Sigmoid colon (tissue), 6 donors: ENCODE measurements at regions not wholly inside any gene's neighbourhood (a gene's known extent, or its start where the extent isn't known, plus 50 kb on each side); places are given as distances from the start of the nearest gene placed in this dataset.
A peak's percentile ranks its signal among the peaks of the same experiment; 100 is the strongest.

Experiments
- DNase-seq: peaks from one replicate; pipeline ENCODE4 v3.0.0-alpha.2; 2019
- H3K27ac ChIP-seq, 4 donors: fragments of 200-600 bp; sonication (generic); one replicate each; pipeline ENCODE4 v1.5.1; 2016 to 2019; ENCODE audit warnings: mild to moderate bottlenecking in 1 of 4
- H3K27me3 ChIP-seq, 3 donors: fragments of 200-600 bp; sonication (generic); one replicate each; pipeline ENCODE4 v1.5.1; 2019; ENCODE audit warnings: mild to moderate bottlenecking in 1 of 3
- H3K36me3 ChIP-seq, 4 donors: fragments of 200-600 bp; sonication (generic); one replicate each; pipeline ENCODE4 v1.5.1; 2016 to 2019
- H3K4me1 ChIP-seq, 4 donors: fragments of 200-600 bp; sonication (generic); one replicate each; pipeline ENCODE4 v1.5.1; 2017 to 2019
- H3K4me3 ChIP-seq, 4 donors: fragments of 200-600 bp; sonication (generic); one replicate each; pipeline ENCODE4 v1.5.1; 2017 to 2019; ENCODE audit warnings: mild to moderate bottlenecking in 2 of 4, moderate library complexity in 1 of 4
- H3K9me3 ChIP-seq, 4 donors: fragments of 200-600 bp in 3 of 4; sonication (generic) in 3 of 4; one replicate each; pipeline versions ENCODE4 v1.5.1 to v1.6.1; 2013 to 2019
- CTCF ChIP-seq, 4 experiments: fragments of 450-650 bp in 3 of 4; fragments of 200-600 bp in 1 of 4; IDR thresholded peaks; one replicate each; pipeline ENCODE4 v1.5.1; 2016 to 2019; ENCODE audit warnings: antibody characterized with exemption in 4 of 4, mild to moderate bottlenecking in 3 of 4, moderate library complexity in 2 of 4
- EP300 ChIP-seq, 4 donors: sonication (generic); formaldehyde crosslinking; IDR thresholded peaks; one replicate each; pipeline ENCODE4 v1.6.1; 2017; ENCODE audit warnings: antibody characterized with exemption in 4 of 4
- POLR2A ChIP-seq, 2 donors: fragments of 450-650 bp; IDR thresholded peaks; one replicate each; pipeline ENCODE4 v1.6.1; 2016; ENCODE audit warnings: antibody characterized with exemption in 2 of 2, mild to moderate bottlenecking in 2 of 2, moderate library complexity in 2 of 2
- POLR2AphosphoS5 ChIP-seq, 4 donors: sonication (generic); formaldehyde crosslinking; IDR thresholded peaks; one replicate each; pipeline ENCODE4 v1.6.1; 2017; ENCODE audit warnings: antibody characterized with exemption in 4 of 4
- WGBS, 2 donors: extraction: QIAGEN DNeasy Blood & Tissue Kit; methylation state at CpG; one replicate each; pipeline ENCODE4 v1.1.7; 2013; 5-methylcytosine and 5-hydroxymethylcytosine counted together
- intact Hi-C: fragments of 100-400 bp; cut with DNase I; formaldehyde crosslinking; loops from one replicate; pipeline ENCODE4 v1.15.1; 2023
- donor health status: healthy with polysubstance abuse.
- donor health status: healthy.

GRCh38 chr2:76210551-76210950 lies 499.8 kb upstream of the GCFC2 start:
- TF ChIP-seq POLR2A (IDR thresholded peaks at IDR 0.05), result no peak
- TF ChIP-seq CTCF (IDR thresholded peaks at IDR 0.05), result no peak
- TF ChIP-seq POLR2AphosphoS5 (IDR thresholded peaks at IDR 0.05), result no peak
- TF ChIP-seq EP300 (IDR thresholded peaks at IDR 0.05), result no peak

GRCh38 chr2:76204048-76204447 lies 493.3 kb upstream of the GCFC2 start:
- TF ChIP-seq POLR2AphosphoS5 (IDR thresholded peaks at IDR 0.05) (no peak), CTCF (IDR thresholded peaks at IDR 0.05) (no peak), POLR2A (IDR thresholded peaks at IDR 0.05) (no peak), EP300 (IDR thresholded peaks at IDR 0.05) (no peak)
- no peaks in the 10 kb centered on the region for H3K4me1 ChIP-seq
- no peak overlapping the region for H3K27ac ChIP-seq
- H3K27me3 ChIP-seq, result no peaks in the 10 kb centered on the region
- intact Hi-C loops, result no loop called here
- no peak overlapping the region for H3K4me3 ChIP-seq
- no peaks in the 10 kb centered on the region for H3K36me3 ChIP-seq
- WGBS, 2 donors, result 47 to 67% methylated on average over 2 of the region's 2 CpGs
- DNase-seq, result no peak
- H3K9me3 ChIP-seq, result no peaks in the 10 kb centered on the region

More at GRCh38 chr2:76210551-76210950, 499.8 kb upstream of the GCFC2 start:
- Histone ChIP-seq H3K36me3 (no peaks in the 10 kb centered on the region), H3K27me3 (no peaks in the 10 kb centered on the region), H3K27ac (no peak overlapping the region), H3K4me3 (no peak overlapping the region), H3K4me1 (no peaks in the 10 kb centered on the region), H3K9me3 (no peaks in the 10 kb centered on the region)
- intact Hi-C loops, result no loop called here
- no peak for DNase-seq
- 83 to 95% methylated on average over 3 of the region's 3 CpGs for WGBS, 2 donors

DNA sequence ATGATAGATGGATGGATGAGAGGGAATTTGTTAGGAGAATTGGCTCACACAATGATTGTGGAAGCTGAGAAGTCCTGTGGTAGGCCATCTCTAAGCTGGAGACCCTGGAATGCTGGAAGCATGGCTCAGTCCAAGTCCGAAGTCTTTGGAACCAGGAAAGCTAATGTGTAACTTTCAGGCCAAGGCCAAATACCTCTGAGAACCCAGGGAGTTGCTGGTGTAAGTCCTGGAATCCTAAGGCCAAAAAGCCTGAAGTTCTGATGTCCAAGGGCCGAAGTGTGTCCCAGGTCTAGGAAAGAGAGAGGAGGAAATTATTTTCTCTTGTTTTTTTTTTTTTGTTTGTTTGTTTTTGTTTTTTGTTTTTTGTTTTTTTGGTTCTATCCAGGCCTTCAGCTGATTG lies 492.2 kb upstream of the GCFC2 start:
- no peaks in the 10 kb centered on the region for H3K27me3 ChIP-seq
- no peaks in the 10 kb centered on the region for H3K36me3 ChIP-seq
- intact Hi-C loops, result no loop called here
- no peak overlapping the region for H3K27ac ChIP-seq
- WGBS, 2 donors, result 71 to 83% methylated on average over 2 of the region's 2 CpGs
- no peak overlapping the region for H3K4me3 ChIP-seq
- H3K9me3 ChIP-seq, result no peaks in the 10 kb centered on the region
- no peak for DNase-seq
- H3K4me1 ChIP-seq, result no peaks in the 10 kb centered on the region
- TF ChIP-seq CTCF (IDR thresholded peaks at IDR 0.05), result no peak
- TF ChIP-seq POLR2AphosphoS5 (IDR thresholded peaks at IDR 0.05), result no peak
- TF ChIP-seq POLR2A (IDR thresholded peaks at IDR 0.05), result no peak
- no peak for TF ChIP-seq EP300 (IDR thresholded peaks at IDR 0.05)

GRCh38 chr2:76197842-76198448 lies 487.2 kb upstream of the GCFC2 start:
- DNase-seq, result peak; percentile 68
- no peaks in the 10 kb centered on the region for H3K4me1 ChIP-seq
- H3K4me3 ChIP-seq, result no peak overlapping the region
- H3K36me3 ChIP-seq, result no peaks in the 10 kb centered on the region
- H3K9me3 ChIP-seq, result no peaks in the 10 kb centered on the region
- intact Hi-C loops, result no loop called here
- H3K27me3 ChIP-seq, result no peaks in the 10 kb centered on the region
- TF ChIP-seq POLR2AphosphoS5 (IDR thresholded peaks at IDR 0.05), result no peak
- TF ChIP-seq POLR2A (IDR thresholded peaks at IDR 0.05), result no peak
- peak in 3 of 4 experiments; percentile 25 to 69 (median 47) for TF ChIP-seq CTCF (IDR thresholded peaks at IDR 0.05)
- no peak overlapping the region for H3K27ac ChIP-seq
- WGBS, 2 donors, result 16 to 26% methylated on average over 7 of the region's 7 CpGs

GRCh38 chr2:76197428-76197827 lies 486.7 kb upstream of the GCFC2 start:
- no peak for TF ChIP-seq POLR2AphosphoS5 (IDR thresholded peaks at IDR 0.05)
- TF ChIP-seq CTCF (IDR thresholded peaks at IDR 0.05), result no peak
- TF ChIP-seq EP300 (IDR thresholded peaks at IDR 0.05), result no peak
- TF ChIP-seq POLR2A (IDR thresholded peaks at IDR 0.05), result no peak

More at GRCh38 chr2:76197428-76197827, 486.7 kb upstream of the GCFC2 start:
- Histone ChIP-seq H3K4me1 (no peaks in the 10 kb centered on the region), H3K36me3 (no peaks in the 10 kb centered on the region), H3K4me3 (no peak overlapping the region), H3K27me3 (no peaks in the 10 kb centered on the region), H3K27ac (no peak overlapping the region), H3K9me3 (no peaks in the 10 kb centered on the region)
- WGBS, 2 donors, result 79% methylated on average over 9 of the region's 9 CpGs
- intact Hi-C loops, result no loop called here
- no peak for DNase-seq
